Endodermal cell (in vitro differentiated cells): ENCODE measurements at regions not wholly inside any gene's neighbourhood (a gene's known extent, or its start where the extent isn't known, plus 50 kb on each side); places are given as distances from the start of the nearest gene placed in this dataset.

Experiments used
- DNase-seq: peaks from one replicate; pipeline ENCODE4 v3.0.0-alpha.2; 2017
- H3K27ac ChIP-seq: 2 replicates; pipeline ENCODE4 v1.5.1; 2013; ENCODE audit warnings: mild to moderate bottlenecking, low read depth, low read length, moderate library complexity
- H3K27me3 ChIP-seq: 2 replicates; pipeline ENCODE4 v1.6.1; 2013; ENCODE audit warnings: mild to moderate bottlenecking, low read length, moderate library complexity; ENCODE audit not compliant: insufficient read depth, control insufficient read depth, poor library complexity, severe bottlenecking
- H3K36me3 ChIP-seq: 2 replicates; pipeline ENCODE4 v1.7.0; 2013; ENCODE audit warnings: mild to moderate bottlenecking, low read length, moderate library complexity; ENCODE audit not compliant: control insufficient read depth, insufficient read depth
- H3K4me1 ChIP-seq: one replicate; pipeline ENCODE4 v1.7.0; 2013; ENCODE audit warnings: low read length; ENCODE audit not compliant: control insufficient read depth, insufficient read depth
- H3K4me3 ChIP-seq: 2 replicates; pipeline ENCODE4 v1.5.1; 2013; ENCODE audit warnings: mild to moderate bottlenecking, low read length, moderate library complexity
- H3K9ac ChIP-seq: 2 replicates; pipeline ENCODE4 v1.6.1; 2013; ENCODE audit warnings: mild to moderate bottlenecking, low read length, moderate library complexity; ENCODE audit not compliant: poor library complexity, severe bottlenecking; ENCODE audit errors: extremely low read depth
- H3K9me3 ChIP-seq: 2 replicates; pipeline ENCODE4 v1.6.1; 2013; ENCODE audit warnings: mild to moderate bottlenecking, low read length, moderate library complexity; ENCODE audit not compliant: control insufficient read depth
- H3K27ac Mint-ChIP-seq: 2 replicates; pipeline ENCODE4 v1.8.0; 2020; ENCODE audit warnings: mixed read lengths
- H3K27me3 Mint-ChIP-seq: 2 replicates; pipeline ENCODE4 v1.8.0; 2021; ENCODE audit warnings: mild to moderate bottlenecking, mixed read lengths; ENCODE audit not compliant: insufficient read depth
- H3K36me3 Mint-ChIP-seq: 2 replicates; pipeline ENCODE4 v1.8.0; 2020; ENCODE audit warnings: low read depth, mixed read lengths
- H3K4me1 Mint-ChIP-seq: 2 replicates; pipeline ENCODE4 v1.8.0; 2020; ENCODE audit warnings: mixed read lengths
- H3K4me3 Mint-ChIP-seq: 2 replicates; pipeline ENCODE4 v1.8.0; 2020; ENCODE audit warnings: mild to moderate bottlenecking, moderate library complexity, mixed read lengths
- H3K9me3 Mint-ChIP-seq: 2 replicates; pipeline ENCODE4 v1.8.0; 2020; ENCODE audit warnings: mild to moderate bottlenecking, mixed read lengths
- CTCF ChIP-seq: fragments of 200-600 bp; sonication (generic); conservative IDR thresholded peaks from 2 replicates; pipeline ENCODE4 v1.5.0; 2021; ENCODE audit warnings: antibody characterized with exemption, mild to moderate bottlenecking
- WGBS, 2 experiments: methylation state at CpG; one replicate each; pipeline versions ENCODE4 v1.1.5 to v1.1.7; 2013; ENCODE audit warnings: missing lambda C conversion rate in 2 of 2, mixed read lengths in 1 of 2; ENCODE audit not compliant: insufficient coverage in 1 of 2, insufficient read length in 1 of 2; 5-methylcytosine and 5-hydroxymethylcytosine counted together

- H3K9ac ChIP-seq = no peak overlapping the region
- Mint-ChIP-seq H3K4me1 (peaks cover 5% of the 10 kb centered on the region), H3K36me3 (no peaks in the 10 kb centered on the region), H3K4me3 (no peak overlapping the region), H3K9me3 (peaks cover 17% of the 10 kb centered on the region), H3K27me3 (no peaks in the 10 kb centered on the region), H3K27ac (no peak overlapping the region)
- no peaks in the 10 kb centered on the region for H3K27me3 ChIP-seq
- DNase-seq = no peak
- no peak overlapping the region for H3K4me3 ChIP-seq
- H3K36me3 ChIP-seq = no peaks in the 10 kb centered on the region
- peaks cover 9% of the 10 kb centered on the region for H3K9me3 ChIP-seq
- 93 to 96% methylated on average over 3 of the region's 3 CpGs for WGBS, 2 experiments
- no peak for TF ChIP-seq CTCF
- H3K4me1 ChIP-seq = no peaks in the 10 kb centered on the region
- H3K27ac ChIP-seq = no peak overlapping the region
Measured at GRCh38 chr6:106918115-106918514, 56.4 kb downstream of the CD24 start.

GRCh38 chr6:106916891-106917290 lies 57.6 kb downstream of the CD24 start:
- H3K9me3 Mint-ChIP-seq = peaks cover 17% of the 10 kb centered on the region
- Histone ChIP-seq H3K9ac (no peak overlapping the region), H3K36me3 (no peaks in the 10 kb centered on the region), H3K27ac (no peak overlapping the region), H3K27me3 (no peaks in the 10 kb centered on the region), H3K9me3 (peaks cover 9% of the 10 kb centered on the region), H3K4me3 (no peak overlapping the region), H3K4me1 (no peaks in the 10 kb centered on the region)
- no peaks in the 10 kb centered on the region for H3K27me3 Mint-ChIP-seq
- DNase-seq = no peak
- H3K36me3 Mint-ChIP-seq = no peaks in the 10 kb centered on the region
- 94 to 100% methylated on average over 1 to 2 of the region's 2 CpGs for WGBS, 2 experiments
- no peak overlapping the region for H3K4me3 Mint-ChIP-seq
- H3K4me1 Mint-ChIP-seq = peaks cover 12% of the 10 kb centered on the region
- H3K27ac Mint-ChIP-seq = no peak overlapping the region
- TF ChIP-seq CTCF = no peak

GRCh38 chr6:106913676-106914280 lies 60.8 kb downstream of the CD24 start:
- no peak overlapping the region for H3K4me3 ChIP-seq
- TF ChIP-seq CTCF = no peak
- peak overlapping the region; percentile 67 for H3K27ac ChIP-seq
- peaks cover 2% of the 10 kb centered on the region for H3K36me3 Mint-ChIP-seq
- no peak overlapping the region for H3K4me3 Mint-ChIP-seq
- peaks cover 15% of the 10 kb centered on the region for H3K9me3 ChIP-seq
- H3K9ac ChIP-seq = peak overlapping the region; percentile 23
- H3K27me3 ChIP-seq = no peaks in the 10 kb centered on the region
- H3K9me3 Mint-ChIP-seq = peaks cover 26% of the 10 kb centered on the region
- peak; percentile 56 for DNase-seq
- peak overlapping the region; percentile 85 for H3K27ac Mint-ChIP-seq
- H3K4me1 Mint-ChIP-seq = peaks cover 20% of the 10 kb centered on the region
- no peaks in the 10 kb centered on the region for H3K27me3 Mint-ChIP-seq
- H3K36me3 ChIP-seq = no peaks in the 10 kb centered on the region
- WGBS, 2 experiments = 84 to 94% methylated on average over 3 to 5 of the region's 5 CpGs
- no peaks in the 10 kb centered on the region for H3K4me1 ChIP-seq
